ENCODE measurements at regions not wholly inside any gene's neighbourhood (a gene's known extent, or its start where the extent isn't known, plus 50 kb on each side); places are given as distances from the start of the nearest gene placed in this dataset.

- ChIA-PET POLR2A (interaction anchor here in 1 of 2 donors (0.6 kb wide), 1 partner anchor 1312 kb away, joined by 3 read pairs; no protein-coding TSS in a partner anchor), CTCF (interaction anchor here in 1 of 2 donors (0.9 kb wide), 1 partner anchor 16 kb away, joined by 5 read pairs; no protein-coding TSS in a partner anchor)
- H3K9me3 ChIP-seq = no peaks in the 10 kb centered on the region
- no peak overlapping the region for H3K4me3 ChIP-seq (ENCODE audit: control insufficient read depth in 1 of 2, extremely low read depth in 1 of 2, low read length in 1 of 2)
- Mint-ChIP-seq H3K36me3 (no peaks in the 10 kb centered on the region), H3K9me3 (peaks cover 0 to 11% (median 0%) of the 10 kb centered on the region in 3 donors), H3K4me1 (peaks cover 18 to 32% (median 20%) of the 10 kb centered on the region in 3 donors), H3K27ac (no peak overlapping the region), H3K27me3 (no peaks in the 10 kb centered on the region), H3K4me3 (no peak overlapping the region)
- H3K36me3 ChIP-seq (ENCODE audit: control insufficient read depth in 2 of 2, extremely low read depth in 1 of 2, insufficient read depth in 1 of 2, low read length in 1 of 2) = no peaks in the 10 kb centered on the region
- peaks cover 6 to 24% of the 10 kb centered on the region in 2 experiments for H3K4me1 ChIP-seq (ENCODE audit: control insufficient read depth in 1 of 2, extremely low read depth in 1 of 2, insufficient read depth in 2 of 2, low read length in 2 of 2)
- ATAC-seq (replicated peaks in 1 of 4) (no peak), DNase-seq (no peak)
- no peaks in the 10 kb centered on the region for H3K27me3 ChIP-seq (replicated peaks in 1 of 2; ENCODE audit: control insufficient read depth in 2 of 2, extremely low read depth in 1 of 2, insufficient read depth in 2 of 2, low read length in 1 of 2)
- WGBS (ENCODE audit: insufficient coverage) = 84% methylated on average over 5 of the region's 14 CpGs
- H3K27ac ChIP-seq (ENCODE audit: low read length) = no peak overlapping the region
Observed at GRCh38 chr17:77862890-77863813, 95.4 kb upstream of the TNRC6C start.

GRCh38 chr17:77863814-77864161 is 94.7 kb upstream of the TNRC6C start:
- Histone ChIP-seq H3K4me1 (ENCODE audit: control insufficient read depth in 1 of 2, extremely low read depth in 1 of 2, insufficient read depth in 2 of 2, low read length in 2 of 2) (peaks cover 6 to 30% of the 10 kb centered on the region in 2 experiments), H3K4me3 (ENCODE audit: control insufficient read depth in 1 of 2, extremely low read depth in 1 of 2, low read length in 1 of 2) (no peak overlapping the region), H3K27ac (ENCODE audit: low read length) (no peak overlapping the region), H3K36me3 (ENCODE audit: control insufficient read depth in 2 of 2, extremely low read depth in 1 of 2, insufficient read depth in 1 of 2, low read length in 1 of 2) (no peaks in the 10 kb centered on the region), H3K27me3 (replicated peaks in 1 of 2; ENCODE audit: control insufficient read depth in 2 of 2, extremely low read depth in 1 of 2, insufficient read depth in 2 of 2, low read length in 1 of 2) (no peaks in the 10 kb centered on the region), H3K9me3 (no peaks in the 10 kb centered on the region)
- peak in 1 of 35 experiments; percentile 35 for DNase-seq
- Mint-ChIP-seq H3K4me3 (no peak overlapping the region), H3K4me1 (peaks cover 16 to 33% (median 17%) of the 10 kb centered on the region in 3 donors), H3K27me3 (no peaks in the 10 kb centered on the region), H3K36me3 (no peaks in the 10 kb centered on the region), H3K27ac (no peak overlapping the region), H3K9me3 (peaks cover 0 to 5% (median 0%) of the 10 kb centered on the region in 3 donors)
- ChIA-PET POLR2A (no interaction called here), CTCF (interaction anchor here in 1 of 2 donors (0.9 kb wide), 1 partner anchor 15 kb away, joined by 5 read pairs; no protein-coding TSS in a partner anchor)
- WGBS (ENCODE audit: insufficient coverage) = 72% methylated on average over 11 of the region's 12 CpGs
- ATAC-seq (replicated peaks in 1 of 4) = peak in 1 of 4 experiments; percentile 37

GRCh38 chr17:77864234-77865111 is 94.0 kb upstream of the TNRC6C start:
- Mint-ChIP-seq H3K36me3 (no peaks in the 10 kb centered on the region), H3K27ac (no peak overlapping the region), H3K4me1 (peaks cover 22 to 39% (median 23%) of the 10 kb centered on the region in 3 donors), H3K9me3 (peaks cover 0 to 5% (median 0%) of the 10 kb centered on the region in 3 donors), H3K4me3 (peak overlapping the region in 1 of 3 donors; percentile 9), H3K27me3 (no peaks in the 10 kb centered on the region)
- H3K9me3 ChIP-seq = no peaks in the 10 kb centered on the region
- CTCF ChIA-PET = no interaction called here
- peaks cover 8 to 36% of the 10 kb centered on the region in 2 experiments for H3K4me1 ChIP-seq (ENCODE audit: control insufficient read depth in 1 of 2, extremely low read depth in 1 of 2, insufficient read depth in 2 of 2, low read length in 2 of 2)
- ATAC-seq (replicated peaks in 1 of 4) (no peak), DNase-seq (no peak)
- no peak overlapping the region for H3K4me3 ChIP-seq (ENCODE audit: control insufficient read depth in 1 of 2, extremely low read depth in 1 of 2, low read length in 1 of 2)
- no peaks in the 10 kb centered on the region for H3K27me3 ChIP-seq (replicated peaks in 1 of 2; ENCODE audit: control insufficient read depth in 2 of 2, extremely low read depth in 1 of 2, insufficient read depth in 2 of 2, low read length in 1 of 2)
- no peak overlapping the region for H3K27ac ChIP-seq (ENCODE audit: low read length)
- WGBS (ENCODE audit: insufficient coverage) = 63% methylated on average over 9 of the region's 21 CpGs
- POLR2A ChIA-PET = no interaction called here
- no peaks in the 10 kb centered on the region for H3K36me3 ChIP-seq (ENCODE audit: control insufficient read depth in 2 of 2, extremely low read depth in 1 of 2, insufficient read depth in 1 of 2, low read length in 1 of 2)

- H3K27ac ChIP-seq (ENCODE audit: low read length) = no peak overlapping the region
- no peak overlapping the region for H3K4me3 Mint-ChIP-seq
- no peaks in the 10 kb centered on the region for H3K27me3 ChIP-seq (replicated peaks in 1 of 2; ENCODE audit: control insufficient read depth in 2 of 2, extremely low read depth in 1 of 2, insufficient read depth in 2 of 2, low read length in 1 of 2)
- peaks cover 25 to 46% (median 30%) of the 10 kb centered on the region in 3 donors for H3K4me1 Mint-ChIP-seq
- H3K27ac Mint-ChIP-seq = no peak overlapping the region
- H3K36me3 ChIP-seq (ENCODE audit: control insufficient read depth in 2 of 2, extremely low read depth in 1 of 2, insufficient read depth in 1 of 2, low read length in 1 of 2) = no peaks in the 10 kb centered on the region
- 100% methylated on average over 10 of the region's 22 CpGs for WGBS (ENCODE audit: insufficient coverage)
- H3K4me1 ChIP-seq (ENCODE audit: control insufficient read depth in 1 of 2, extremely low read depth in 1 of 2, insufficient read depth in 2 of 2, low read length in 2 of 2) = peaks cover 9 to 43% of the 10 kb centered on the region in 2 experiments
- DNase-seq (no peak), ATAC-seq (replicated peaks in 1 of 4) (no peak)
- POLR2A ChIA-PET = interaction anchor here (0.5 to 0.6 kb wide), 2 partner anchors 11 to 96 kb away, joined by 3 to 4 read pairs; no protein-coding TSS in a partner anchor
- CTCF ChIA-PET = no interaction called here
- H3K27me3 Mint-ChIP-seq = no peaks in the 10 kb centered on the region
- peaks cover 0 to 5% (median 0%) of the 10 kb centered on the region in 3 donors for H3K9me3 Mint-ChIP-seq
- no peak overlapping the region for H3K4me3 ChIP-seq (ENCODE audit: control insufficient read depth in 1 of 2, extremely low read depth in 1 of 2, low read length in 1 of 2)
- no peaks in the 10 kb centered on the region for H3K36me3 Mint-ChIP-seq
- H3K9me3 ChIP-seq = no peaks in the 10 kb centered on the region
Observed at GRCh38 chr17:77865112-77865611, 93.3 kb upstream of the TNRC6C start.

- no peaks in the 10 kb centered on the region for H3K9me3 ChIP-seq
- no peak for DNase-seq
- H3K9me3 Mint-ChIP-seq = peaks cover 0 to 5% (median 0%) of the 10 kb centered on the region in 3 donors
- ChIA-PET POLR2A (interaction anchor here (0.5 to 0.6 kb wide), 2 partner anchors 12 to 95 kb away, joined by 3 to 4 read pairs; no protein-coding TSS in a partner anchor), CTCF (no interaction called here)
- no peaks in the 10 kb centered on the region for H3K27me3 ChIP-seq (replicated peaks in 1 of 2; ENCODE audit: control insufficient read depth in 2 of 2, extremely low read depth in 1 of 2, insufficient read depth in 2 of 2, low read length in 1 of 2)
- peaks cover 25 to 46% (median 30%) of the 10 kb centered on the region in 3 donors for H3K4me1 Mint-ChIP-seq
- peaks cover 9 to 49% of the 10 kb centered on the region in 2 experiments for H3K4me1 ChIP-seq (ENCODE audit: control insufficient read depth in 1 of 2, extremely low read depth in 1 of 2, insufficient read depth in 2 of 2, low read length in 2 of 2)
- no peak overlapping the region for H3K4me3 Mint-ChIP-seq
- no peak for ATAC-seq (replicated peaks in 1 of 4)
- H3K4me3 ChIP-seq (ENCODE audit: control insufficient read depth in 1 of 2, extremely low read depth in 1 of 2, low read length in 1 of 2) = no peak overlapping the region
- no peak overlapping the region for H3K27ac Mint-ChIP-seq
- H3K36me3 Mint-ChIP-seq = no peaks in the 10 kb centered on the region
- WGBS (ENCODE audit: insufficient coverage) = no CpG with 5 or more reads among the region's 3 CpGs
- no peaks in the 10 kb centered on the region for H3K36me3 ChIP-seq (ENCODE audit: control insufficient read depth in 2 of 2, extremely low read depth in 1 of 2, insufficient read depth in 1 of 2, low read length in 1 of 2)
- no peak overlapping the region for H3K27ac ChIP-seq (ENCODE audit: low read length)
- no peaks in the 10 kb centered on the region for H3K27me3 Mint-ChIP-seq
Observed at GRCh38 chr17:77865716-77866115, 92.8 kb upstream of the TNRC6C start.

- H3K27me3 Mint-ChIP-seq = no peaks in the 10 kb centered on the region
- no peaks in the 10 kb centered on the region for H3K36me3 Mint-ChIP-seq
- H3K36me3 ChIP-seq (ENCODE audit: control insufficient read depth in 2 of 2, extremely low read depth in 1 of 2, insufficient read depth in 1 of 2, low read length in 1 of 2) = no peaks in the 10 kb centered on the region
- no peak for ATAC-seq (replicated peaks in 1 of 4)
- peaks cover 40 to 56% (median 42%) of the 10 kb centered on the region in 3 donors for H3K4me1 Mint-ChIP-seq
- no peaks in the 10 kb centered on the region for H3K27me3 ChIP-seq (replicated peaks in 1 of 2; ENCODE audit: control insufficient read depth in 2 of 2, extremely low read depth in 1 of 2, insufficient read depth in 2 of 2, low read length in 1 of 2)
- H3K27ac ChIP-seq (ENCODE audit: low read length) = no peak overlapping the region
- ChIA-PET CTCF (no interaction called here), POLR2A (no interaction called here)
- 77% methylated on average over 4 of the region's 5 CpGs for WGBS (ENCODE audit: insufficient coverage)
- peaks cover 16 to 60% of the 10 kb centered on the region in 2 experiments for H3K4me1 ChIP-seq (ENCODE audit: control insufficient read depth in 1 of 2, extremely low read depth in 1 of 2, insufficient read depth in 2 of 2, low read length in 2 of 2)
- H3K4me3 ChIP-seq (ENCODE audit: control insufficient read depth in 1 of 2, extremely low read depth in 1 of 2, low read length in 1 of 2) = no peak overlapping the region
- no peaks in the 10 kb centered on the region for H3K9me3 ChIP-seq
- H3K4me3 Mint-ChIP-seq = no peak overlapping the region
- DNase-seq = no peak
- H3K9me3 Mint-ChIP-seq = no peaks in the 10 kb centered on the region
- no peak overlapping the region for H3K27ac Mint-ChIP-seq
Observed at GRCh38 chr17:77867308-77867781, 91.2 kb upstream of the TNRC6C start.
